HEK293T (cell line): ENCODE measurements at regions not wholly inside any gene's neighbourhood (a gene's known extent, or its start where the extent isn't known, plus 50 kb on each side); places are given as distances from the start of the nearest gene placed in this dataset.

Experiments
- ARNT ChIP-seq: fragments of 450-650 bp; IDR thresholded peaks from 2 replicates; pipeline ENCODE4 v1.6.1; 2017; ENCODE audit warnings: mild to moderate bottlenecking
- SP1 ChIP-seq: fragments of 450-650 bp; IDR thresholded peaks from 2 replicates; pipeline ENCODE4 v1.6.1; 2017

GRCh38 chr9:108052431-108053080, 563.0 kb upstream of the KLF4 start:
- TF ChIP-seq SP1 (no peak), ARNT (no peak)
